ENCODE measurements at regions not wholly inside any gene's neighbourhood (a gene's known extent, or its start where the extent isn't known, plus 50 kb on each side); places are given as distances from the start of the nearest gene placed in this dataset.

GRCh38 chr2:34652636-34653035 lies 1053.5 kb upstream of the FAM98A start:
- no peak overlapping the region for H2AFZ ChIP-seq (ENCODE audit: low read depth, low read length)
- H3K9me3 ChIP-seq (ENCODE audit: low read length) = no peaks in the 10 kb centered on the region
- no peaks in the 10 kb centered on the region for H3K9me2 ChIP-seq (ENCODE audit: insufficient read depth, low read length)
- H4K20me1 ChIP-seq (ENCODE audit: insufficient read depth) = no peaks in the 10 kb centered on the region
- H3K27ac ChIP-seq (ENCODE audit: low read length) = no peak overlapping the region
- no peak overlapping the region for H3K4me2 ChIP-seq (ENCODE audit: low read length)
- H3F3A ChIP-seq (ENCODE audit: insufficient read depth, low read length, poor library complexity, severe bottlenecking) = no peaks in the 10 kb centered on the region
- no peaks in the 10 kb centered on the region for H3K79me2 ChIP-seq (replicated peaks; ENCODE audit: insufficient read depth, low read length)
- no peak overlapping the region for H3K4me3 ChIP-seq (ENCODE audit: low read length)
- H3K9ac ChIP-seq (ENCODE audit: low read length) = no peak overlapping the region
- no peaks in the 10 kb centered on the region for H3K36me3 ChIP-seq (ENCODE audit: insufficient read depth, low read length)
- no peaks in the 10 kb centered on the region for H3K27me3 ChIP-seq (ENCODE audit: insufficient read depth, low read depth, low read length)
- TF ChIP-seq SMC3 (conservative IDR thresholded peaks at IDR 0.05; ENCODE audit: poor library complexity) = no peak
- TF ChIP-seq, protein P1, sequence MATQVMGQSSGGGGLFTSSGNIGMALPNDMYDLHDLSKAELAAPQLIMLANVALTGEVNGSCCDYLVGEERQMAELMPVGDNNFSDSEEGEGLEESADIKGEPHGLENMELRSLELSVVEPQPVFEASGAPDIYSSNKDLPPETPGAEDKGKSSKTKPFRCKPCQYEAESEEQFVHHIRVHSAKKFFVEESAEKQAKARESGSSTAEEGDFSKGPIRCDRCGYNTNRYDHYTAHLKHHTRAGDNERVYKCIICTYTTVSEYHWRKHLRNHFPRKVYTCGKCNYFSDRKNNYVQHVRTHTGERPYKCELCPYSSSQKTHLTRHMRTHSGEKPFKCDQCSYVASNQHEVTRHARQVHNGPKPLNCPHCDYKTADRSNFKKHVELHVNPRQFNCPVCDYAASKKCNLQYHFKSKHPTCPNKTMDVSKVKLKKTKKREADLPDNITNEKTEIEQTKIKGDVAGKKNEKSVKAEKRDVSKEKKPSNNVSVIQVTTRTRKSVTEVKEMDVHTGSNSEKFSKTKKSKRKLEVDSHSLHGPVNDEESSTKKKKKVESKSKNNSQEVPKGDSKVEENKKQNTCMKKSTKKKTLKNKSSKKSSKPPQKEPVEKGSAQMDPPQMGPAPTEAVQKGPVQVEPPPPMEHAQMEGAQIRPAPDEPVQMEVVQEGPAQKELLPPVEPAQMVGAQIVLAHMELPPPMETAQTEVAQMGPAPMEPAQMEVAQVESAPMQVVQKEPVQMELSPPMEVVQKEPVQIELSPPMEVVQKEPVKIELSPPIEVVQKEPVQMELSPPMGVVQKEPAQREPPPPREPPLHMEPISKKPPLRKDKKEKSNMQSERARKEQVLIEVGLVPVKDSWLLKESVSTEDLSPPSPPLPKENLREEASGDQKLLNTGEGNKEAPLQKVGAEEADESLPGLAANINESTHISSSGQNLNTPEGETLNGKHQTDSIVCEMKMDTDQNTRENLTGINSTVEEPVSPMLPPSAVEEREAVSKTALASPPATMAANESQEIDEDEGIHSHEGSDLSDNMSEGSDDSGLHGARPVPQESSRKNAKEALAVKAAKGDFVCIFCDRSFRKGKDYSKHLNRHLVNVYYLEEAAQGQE (IDR thresholded peaks at IDR 0.05; ENCODE audit: borderline replicate concordance) = peak; percentile 37
- no peak for TF ChIP-seq EP300 (conservative IDR thresholded peaks at IDR 0.05; ENCODE audit: poor library complexity, severe bottlenecking)
- TF ChIP-seq RAD21 (conservative IDR thresholded peaks at IDR 0.05) = no peak

DNA sequence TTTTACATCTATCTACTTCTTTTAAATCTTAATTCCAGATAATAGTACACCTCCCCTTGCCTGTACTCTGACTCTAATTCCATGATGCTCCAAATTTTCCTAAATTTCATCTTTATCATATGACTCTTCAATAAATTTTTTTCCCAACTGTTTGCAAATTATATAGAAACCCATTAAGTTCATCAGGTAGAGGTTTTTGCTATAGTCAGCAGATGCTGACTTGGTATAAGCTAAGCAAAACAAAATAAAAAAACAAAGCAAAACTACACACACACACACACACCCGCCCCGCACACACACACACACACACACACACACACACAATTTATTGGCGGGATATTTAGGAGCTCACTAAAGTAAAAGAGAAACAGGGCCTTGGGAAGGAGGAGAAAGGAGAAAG lies 1047.8 kb upstream of the FAM98A start:
- Histone ChIP-seq H3K4me2 (ENCODE audit: low read length) (no peak overlapping the region), H3K9ac (ENCODE audit: low read length) (no peak overlapping the region), H3K27ac (ENCODE audit: low read length) (no peak overlapping the region), H3K36me3 (ENCODE audit: insufficient read depth, low read length) (no peaks in the 10 kb centered on the region), H3K27me3 (ENCODE audit: insufficient read depth, low read depth, low read length) (no peaks in the 10 kb centered on the region), H3K4me3 (ENCODE audit: low read length) (no peak overlapping the region), H3F3A (ENCODE audit: insufficient read depth, low read length, poor library complexity, severe bottlenecking) (no peaks in the 10 kb centered on the region), H3K9me2 (ENCODE audit: insufficient read depth, low read length) (no peaks in the 10 kb centered on the region), H3K9me3 (ENCODE audit: low read length) (peaks cover 3% of the 10 kb centered on the region), H4K20me1 (ENCODE audit: insufficient read depth) (no peaks in the 10 kb centered on the region), H2AFZ (ENCODE audit: low read depth, low read length) (no peak overlapping the region), H3K79me2 (replicated peaks; ENCODE audit: insufficient read depth, low read length) (no peaks in the 10 kb centered on the region)
- TF ChIP-seq SMC3 (conservative IDR thresholded peaks at IDR 0.05; ENCODE audit: poor library complexity) = no peak
- TF ChIP-seq EP300 (conservative IDR thresholded peaks at IDR 0.05; ENCODE audit: poor library complexity, severe bottlenecking) = no peak
- TF ChIP-seq, protein P1 (IDR thresholded peaks at IDR 0.05; ENCODE audit: borderline replicate concordance) = no peak
- no peak for TF ChIP-seq POLR2AphosphoS5 (IDR thresholded peaks at IDR 0.05)
- no peak for TF ChIP-seq TAF1 (IDR thresholded peaks at IDR 0.05; ENCODE audit: low read depth)

GRCh38 chr2:34632327-34632726 lies 1033.2 kb upstream of the FAM98A start:
- Histone ChIP-seq H4K20me1 (ENCODE audit: insufficient read depth) (no peaks in the 10 kb centered on the region), H3K9me2 (ENCODE audit: insufficient read depth, low read length) (no peaks in the 10 kb centered on the region), H3K36me3 (ENCODE audit: insufficient read depth, low read length) (no peaks in the 10 kb centered on the region), H3K4me2 (ENCODE audit: low read length) (no peak overlapping the region), H3K4me3 (ENCODE audit: low read length) (no peak overlapping the region), H3K27ac (ENCODE audit: low read length) (no peak overlapping the region), H3F3A (ENCODE audit: insufficient read depth, low read length, poor library complexity, severe bottlenecking) (no peaks in the 10 kb centered on the region), H2AFZ (ENCODE audit: low read depth, low read length) (no peak overlapping the region), H3K9me3 (ENCODE audit: low read length) (no peaks in the 10 kb centered on the region), H3K79me2 (replicated peaks; ENCODE audit: insufficient read depth, low read length) (no peaks in the 10 kb centered on the region), H3K9ac (ENCODE audit: low read length) (no peak overlapping the region), H3K27me3 (ENCODE audit: insufficient read depth, low read depth, low read length) (no peaks in the 10 kb centered on the region)
- TF ChIP-seq, protein P1 (IDR thresholded peaks at IDR 0.05; ENCODE audit: borderline replicate concordance) = peak; percentile 88
- no peak for TF ChIP-seq EZH2 (IDR thresholded peaks at IDR 0.05; ENCODE audit: borderline replicate concordance, insufficient read depth, low read length, poor library complexity, severe bottlenecking)
